ENCODE measurements at regions not wholly inside any gene's neighbourhood (a gene's known extent, or its start where the extent isn't known, plus 50 kb on each side); places are given as distances from the start of the nearest gene placed in this dataset.

GRCh38 chr3:109852283-109852682, 514.9 kb upstream of the DPPA4 start:
- Histone ChIP-seq H3K36me3 (replicated peaks in 1 of 2) (no peaks in the 10 kb centered on the region), H3K9me3 (replicated peaks in 1 of 3) (peaks cover 0 to 12% (median 0%) of the 10 kb centered on the region in 3 donors), H3K4me3 (no peak overlapping the region), H3K27me3 (no peaks in the 10 kb centered on the region), H3K4me1 (replicated peaks in 1 of 2) (no peaks in the 10 kb centered on the region), H3K27ac (no peak overlapping the region)
- intact Hi-C loops (cut with DNase I), result no loop called here
- TF ChIP-seq CTCF (IDR thresholded peaks at IDR 0.05) (no peak), POLR2A (IDR thresholded peaks at IDR 0.05) (no peak)
- DNase-seq, result no peak
- WGBS, 4 donors, result 71 to 79% (median 72%) methylated on average over 3 of the region's 3 CpGs

- 45 to 61% (median 49%) methylated on average over 2 of the region's 2 CpGs for whole genome bisulfite sequencing, 4 donors
- no peak for TF ChIP-seq CTCF (IDR thresholded peaks at IDR 0.05)
- no peak for TF ChIP-seq POLR2A (IDR thresholded peaks at IDR 0.05)
- no peaks in the 10 kb centered on the region for H3K36me3 ChIP-seq (replicated peaks in 1 of 2)
- H3K27me3 ChIP-seq, result no peaks in the 10 kb centered on the region
- peaks cover 0 to 12% (median 0%) of the 10 kb centered on the region in 3 donors for H3K9me3 ChIP-seq (replicated peaks in 1 of 3)
- no peak overlapping the region for H3K4me3 ChIP-seq
- H3K27ac ChIP-seq, result no peak overlapping the region
- intact Hi-C loops (cut with DNase I), result no loop called here
- H3K4me1 ChIP-seq (replicated peaks in 1 of 2), result no peaks in the 10 kb centered on the region
- no peak for DNase-seq
Measured at GRCh38 chr3:109853077-109853731, 515.9 kb upstream of the DPPA4 start.

GRCh38 chr3:109863701-109864100, 526.4 kb upstream of the DPPA4 start:
- TF ChIP-seq CTCF (IDR thresholded peaks at IDR 0.05), result no peak
- TF ChIP-seq POLR2A (IDR thresholded peaks at IDR 0.05), result no peak
- Histone ChIP-seq H3K4me1 (replicated peaks in 1 of 2) (no peaks in the 10 kb centered on the region), H3K36me3 (replicated peaks in 1 of 2) (no peaks in the 10 kb centered on the region), H3K9me3 (replicated peaks in 1 of 3) (no peaks in the 10 kb centered on the region), H3K27ac (no peak overlapping the region), H3K27me3 (no peaks in the 10 kb centered on the region), H3K4me3 (no peak overlapping the region)
- intact Hi-C loops (cut with DNase I), result no loop called here
- no peak for DNase-seq
- 82 to 95% (median 91%) methylated on average over 1 of the region's 1 CpG for WGBS, 4 donors

- TF ChIP-seq CTCF (IDR thresholded peaks at IDR 0.05), result no peak
- no peak for TF ChIP-seq POLR2A (IDR thresholded peaks at IDR 0.05)
- Histone ChIP-seq H3K27me3 (no peaks in the 10 kb centered on the region), H3K4me3 (no peak overlapping the region), H3K9me3 (replicated peaks in 1 of 3) (no peaks in the 10 kb centered on the region), H3K36me3 (replicated peaks in 1 of 2) (no peaks in the 10 kb centered on the region), H3K27ac (no peak overlapping the region), H3K4me1 (replicated peaks in 1 of 2) (no peaks in the 10 kb centered on the region)
- DNase-seq, result no peak
- intact Hi-C loops (cut with DNase I), result no loop called here
Measured at GRCh38 chr3:109864452-109864851, 527.1 kb upstream of the DPPA4 start.
